GM19023 (cell line): ENCODE measurements at regions not wholly inside any gene's neighbourhood (a gene's known extent, or its start where the extent isn't known, plus 50 kb on each side); places are given as distances from the start of the nearest gene placed in this dataset.

Source experiments
- ATAC-seq: cut with Tn5 transposase; IDR thresholded peaks from one replicate; pipeline ENCODE4 v1.9.1; 2021; ENCODE audit warnings: mild to moderate bottlenecking, moderate library complexity; ENCODE audit not compliant: unreplicated experiment

GRCh38 chr2:22748909-22749308, 636.1 kb upstream of the KLHL29 start:
- no peak for ATAC-seq

GRCh38 chr2:22753476-22753875, 631.5 kb upstream of the KLHL29 start:
- ATAC-seq: no peak

- no peak for ATAC-seq
These were observed 628.5 kb upstream of the KLHL29 start for GRCh38 chr2:22756276-22757043.

- ATAC-seq: no peak
These were observed 615.5 kb upstream of the KLHL29 start for GRCh38 chr2:22769497-22769896.

- ATAC-seq: no peak
These were observed 600.4 kb upstream of the KLHL29 start for GRCh38 chr2:22784566-22784965.

- ATAC-seq: no peak
These were observed 598.2 kb upstream of the KLHL29 start for GRCh38 chr2:22786817-22787216.

GRCh38 chr2:22787745-22788144, 597.2 kb upstream of the KLHL29 start:
- ATAC-seq: no peak

- no peak for ATAC-seq
These were observed 596.1 kb upstream of the KLHL29 start for GRCh38 chr2:22788749-22789327.

GRCh38 chr2:22795287-22795866, 589.6 kb upstream of the KLHL29 start:
- no peak for ATAC-seq

- ATAC-seq: no peak
These were observed 586.6 kb upstream of the KLHL29 start for GRCh38 chr2:22798386-22798785.

GRCh38 chr2:22800412-22800811, 584.6 kb upstream of the KLHL29 start:
- ATAC-seq: no peak

- ATAC-seq: no peak
These were observed 583.9 kb upstream of the KLHL29 start for GRCh38 chr2:22801071-22801470.

GRCh38 chr2:22801970-22802369, 583.0 kb upstream of the KLHL29 start:
- ATAC-seq: no peak

GRCh38 chr2:22807872-22808271, 577.1 kb upstream of the KLHL29 start:
- no peak for ATAC-seq

GRCh38 chr2:22810602-22811001, 574.4 kb upstream of the KLHL29 start:
- ATAC-seq: no peak

GRCh38 chr2:22812065-22812680, 572.8 kb upstream of the KLHL29 start:
- no peak for ATAC-seq

- ATAC-seq: no peak
These were observed 567.8 kb upstream of the KLHL29 start for GRCh38 chr2:22817197-22817596.

- no peak for ATAC-seq
These were observed 563.5 kb upstream of the KLHL29 start for GRCh38 chr2:22821458-22821857.

GRCh38 chr2:22822835-22823234, 562.1 kb upstream of the KLHL29 start:
- ATAC-seq: no peak

- ATAC-seq: no peak
These were observed 560.4 kb upstream of the KLHL29 start for GRCh38 chr2:22824618-22825017.

- no peak for ATAC-seq
These were observed 558.3 kb upstream of the KLHL29 start for GRCh38 chr2:22826703-22827102.

- ATAC-seq: no peak
These were observed 555.2 kb upstream of the KLHL29 start for GRCh38 chr2:22829791-22830190.
